OCI-LY3 (cell line): ENCODE measurements at regions not wholly inside any gene's neighbourhood (a gene's known extent, or its start where the extent isn't known, plus 50 kb on each side); places are given as distances from the start of the nearest gene placed in this dataset.
"Not testable (repeated sequence)": the region's sequence is repeated elsewhere in the genome, so short reads cannot be mapped to it uniquely, and the experiment has no call there.

Experiments used
- EZH2phosphoT487 ChIP-seq: fragments of 200-600 bp; shearing (Covaris generic); IDR thresholded peaks from 2 replicates; pipeline ENCODE4 v1.6.1; 2018; ENCODE audit warnings: antibody characterized with exemption, mixed run types, low read depth
- TF ChIP-seq, protein P1 (sequence below): fragments of 200-600, 300-600 bp; sonication (generic); IDR thresholded peaks from 2 replicates; pipeline ENCODE4 v1.5.1; 2014; ENCODE audit warnings: antibody characterized with exemption, low read length, low read depth

DNA sequence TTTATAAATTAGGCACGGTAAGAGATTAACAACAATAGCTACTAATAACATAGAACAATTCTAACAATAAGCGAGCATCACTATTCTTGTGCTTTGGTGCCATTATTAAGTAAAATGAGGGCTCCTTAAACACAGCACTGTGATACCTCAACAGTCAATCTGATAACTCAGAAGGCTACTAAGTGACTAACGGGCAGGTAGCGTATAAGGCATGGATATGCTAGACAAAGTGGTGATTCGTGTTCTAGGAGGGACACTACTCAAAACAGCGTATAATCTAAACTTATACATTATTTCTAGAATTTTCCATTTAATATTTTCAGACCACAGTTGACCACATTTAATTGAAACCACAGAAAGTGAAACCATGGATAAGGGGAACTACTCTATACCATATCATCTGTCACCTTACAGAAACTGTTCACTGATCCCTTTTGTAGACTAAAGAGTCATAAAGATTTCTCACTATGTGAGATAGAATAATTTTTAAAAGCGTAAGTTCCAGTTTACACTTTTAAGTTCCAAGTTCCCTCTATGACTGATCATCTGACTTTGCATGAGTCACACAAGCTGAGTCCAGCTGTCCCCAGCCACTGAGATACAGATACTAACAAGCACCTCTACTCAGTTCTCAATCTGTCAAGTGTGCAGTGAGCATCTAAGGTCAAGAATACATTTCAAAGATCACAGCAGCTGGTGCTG, 181.9 kb downstream of the SPATA31A6 start:
- TF ChIP-seq, protein P1, sequence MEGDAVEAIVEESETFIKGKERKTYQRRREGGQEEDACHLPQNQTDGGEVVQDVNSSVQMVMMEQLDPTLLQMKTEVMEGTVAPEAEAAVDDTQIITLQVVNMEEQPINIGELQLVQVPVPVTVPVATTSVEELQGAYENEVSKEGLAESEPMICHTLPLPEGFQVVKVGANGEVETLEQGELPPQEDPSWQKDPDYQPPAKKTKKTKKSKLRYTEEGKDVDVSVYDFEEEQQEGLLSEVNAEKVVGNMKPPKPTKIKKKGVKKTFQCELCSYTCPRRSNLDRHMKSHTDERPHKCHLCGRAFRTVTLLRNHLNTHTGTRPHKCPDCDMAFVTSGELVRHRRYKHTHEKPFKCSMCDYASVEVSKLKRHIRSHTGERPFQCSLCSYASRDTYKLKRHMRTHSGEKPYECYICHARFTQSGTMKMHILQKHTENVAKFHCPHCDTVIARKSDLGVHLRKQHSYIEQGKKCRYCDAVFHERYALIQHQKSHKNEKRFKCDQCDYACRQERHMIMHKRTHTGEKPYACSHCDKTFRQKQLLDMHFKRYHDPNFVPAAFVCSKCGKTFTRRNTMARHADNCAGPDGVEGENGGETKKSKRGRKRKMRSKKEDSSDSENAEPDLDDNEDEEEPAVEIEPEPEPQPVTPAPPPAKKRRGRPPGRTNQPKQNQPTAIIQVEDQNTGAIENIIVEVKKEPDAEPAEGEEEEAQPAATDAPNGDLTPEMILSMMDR = not testable (repeated sequence)
- 0 out of 2 replicates have a peak, but pooled peaks have one; percentile 64 for TF ChIP-seq EZH2phosphoT487
